ENCODE measurements at regions not wholly inside any gene's neighbourhood (a gene's known extent, or its start where the extent isn't known, plus 50 kb on each side); places are given as distances from the start of the nearest gene placed in this dataset.
"Not testable (repeated sequence)": the region's sequence is repeated elsewhere in the genome, so short reads cannot be mapped to it uniquely, and the experiment has no call there.

- Mint-ChIP-seq H3K4me3 (no peak overlapping the region), H3K9me3 (ENCODE audit: low read depth) (no peaks in the 10 kb centered on the region), H3K4me1 (ENCODE audit: low read depth) (no peaks in the 10 kb centered on the region), H3K36me3 (no peaks in the 10 kb centered on the region), H3K27ac (no peak overlapping the region), H3K27me3 (peaks cover 13% of the 10 kb centered on the region)
These were observed 102.8 kb upstream of the PHACTR1 start for GRCh38 chr6:12613811-12614210.

DNA sequence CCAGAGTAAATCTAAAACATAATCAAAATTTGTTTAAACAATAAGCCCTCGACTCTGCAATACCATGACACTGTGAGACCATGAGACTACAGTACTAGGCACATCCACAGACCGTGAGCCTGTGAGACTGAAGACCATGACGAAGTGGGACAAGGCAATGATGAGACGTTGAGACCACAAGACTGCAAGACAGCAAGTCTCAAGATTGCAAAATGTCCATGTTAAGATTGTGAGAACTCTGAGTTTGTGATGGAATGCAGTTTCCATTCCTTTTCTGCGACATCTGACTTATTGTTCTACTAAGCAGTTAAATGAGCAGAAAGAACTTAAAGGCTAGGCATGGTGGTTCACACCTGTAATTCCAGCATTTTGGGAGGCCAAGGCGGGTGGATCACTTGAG, 102.1 kb upstream of the PHACTR1 start:
- peaks cover 12% of the 10 kb centered on the region for H3K27me3 Mint-ChIP-seq

DNA sequence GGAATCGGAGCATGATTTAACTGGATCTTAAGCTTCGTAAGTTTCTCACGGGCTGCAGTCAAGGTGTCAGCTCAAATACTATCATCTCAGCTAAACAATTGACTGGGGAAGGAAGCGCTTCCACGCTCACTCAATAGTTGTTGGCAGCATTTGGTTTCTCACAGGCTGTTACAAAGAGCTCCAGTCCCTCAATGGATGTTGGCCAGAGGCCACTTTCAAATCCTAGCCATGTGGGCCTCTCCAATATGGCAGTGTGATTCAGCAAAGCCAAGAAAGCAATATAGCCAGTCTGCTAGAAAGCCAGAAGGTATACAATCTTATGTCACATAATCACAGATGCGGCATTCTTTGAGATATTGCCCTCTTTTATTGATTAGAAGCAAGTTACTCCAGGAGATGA, 98.3 kb upstream of the PHACTR1 start:
- Mint-ChIP-seq H3K27ac (no peak overlapping the region), H3K4me3 (no peak overlapping the region), H3K36me3 (no peaks in the 10 kb centered on the region), H3K27me3 (peaks cover 7% of the 10 kb centered on the region), H3K9me3 (ENCODE audit: low read depth) (no peaks in the 10 kb centered on the region), H3K4me1 (ENCODE audit: low read depth) (no peaks in the 10 kb centered on the region)

More for the DNA sequence above, 102.1 kb upstream of the PHACTR1 start:
- H3K27ac Mint-ChIP-seq, result no peak overlapping the region
- H3K36me3 Mint-ChIP-seq, result no peaks in the 10 kb centered on the region
- H3K4me1 Mint-ChIP-seq (ENCODE audit: low read depth), result no peaks in the 10 kb centered on the region
- no peaks in the 10 kb centered on the region for H3K9me3 Mint-ChIP-seq (ENCODE audit: low read depth)
- H3K4me3 Mint-ChIP-seq, result no peak overlapping the region

DNA sequence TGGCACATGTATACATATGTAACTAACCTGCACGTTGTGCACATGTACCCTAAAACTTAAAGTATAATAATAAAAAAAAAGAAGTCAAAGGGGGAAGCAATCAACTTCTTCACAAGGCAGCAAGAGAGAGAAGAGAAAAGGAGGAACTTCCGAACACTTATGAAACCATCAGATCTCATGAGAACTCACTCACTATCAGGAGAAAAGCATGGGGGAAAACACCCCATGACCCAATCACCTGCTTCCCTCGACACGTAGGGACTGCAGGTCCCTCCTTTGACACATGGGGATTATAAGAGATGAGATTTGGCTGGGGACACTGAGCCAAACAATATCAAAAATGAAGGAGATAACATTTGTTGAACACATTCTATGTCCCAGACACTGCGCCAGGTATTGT, 94.8 kb upstream of the PHACTR1 start:
- Mint-ChIP-seq H3K9me3 (ENCODE audit: low read depth) (no peaks in the 10 kb centered on the region), H3K4me3 (no peak overlapping the region), H3K4me1 (ENCODE audit: low read depth) (no peaks in the 10 kb centered on the region), H3K36me3 (no peaks in the 10 kb centered on the region), H3K27me3 (peaks cover 6% of the 10 kb centered on the region), H3K27ac (no peak overlapping the region)

GRCh38 chr6:12622566-12622965, 94.0 kb upstream of the PHACTR1 start:
- H3K36me3 Mint-ChIP-seq, result no peaks in the 10 kb centered on the region
- no peaks in the 10 kb centered on the region for H3K9me3 Mint-ChIP-seq (ENCODE audit: low read depth)
- H3K27ac Mint-ChIP-seq, result no peak overlapping the region
- no peak overlapping the region for H3K4me3 Mint-ChIP-seq
- H3K4me1 Mint-ChIP-seq (ENCODE audit: low read depth), result no peaks in the 10 kb centered on the region
- peaks cover 5% of the 10 kb centered on the region for H3K27me3 Mint-ChIP-seq

DNA sequence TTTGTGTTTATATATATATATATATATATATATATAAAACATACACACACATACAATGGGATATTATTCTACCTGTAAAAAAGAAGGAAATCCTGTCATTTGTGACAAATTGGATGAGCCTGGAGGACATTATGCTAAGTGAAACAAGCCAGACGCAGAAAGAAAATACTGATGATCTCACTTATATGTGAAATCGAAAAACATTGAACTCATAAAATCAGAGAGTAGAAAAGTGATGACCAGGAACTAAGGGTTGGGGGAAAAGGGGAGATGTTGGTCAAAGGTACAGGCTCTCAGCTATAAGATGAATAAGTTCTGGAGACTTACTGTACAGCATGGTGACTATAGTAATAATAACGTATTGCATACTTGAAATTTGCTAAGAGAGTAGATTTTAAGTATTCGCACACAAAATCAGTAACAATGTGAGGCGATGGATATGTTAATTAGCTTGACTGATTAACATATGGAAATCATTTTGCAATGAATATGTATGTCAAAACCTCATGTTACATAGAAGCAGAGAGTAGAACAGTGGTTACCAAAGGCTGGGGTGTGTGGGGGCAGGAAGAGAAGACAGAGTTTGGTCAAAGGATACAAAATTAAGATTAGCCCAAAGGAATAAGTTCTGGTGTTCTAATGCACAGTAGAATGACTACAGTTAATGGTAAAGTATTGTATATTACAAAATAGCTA, 92.3 kb upstream of the PHACTR1 start:
- H3K4me1 Mint-ChIP-seq (ENCODE audit: low read depth), result no peaks in the 10 kb centered on the region
- peaks cover 3% of the 10 kb centered on the region for H3K27me3 Mint-ChIP-seq
- H3K27ac Mint-ChIP-seq, result no peak overlapping the region
- H3K36me3 Mint-ChIP-seq, result no peaks in the 10 kb centered on the region
- no peak overlapping the region for H3K4me3 Mint-ChIP-seq
- no peaks in the 10 kb centered on the region for H3K9me3 Mint-ChIP-seq (ENCODE audit: low read depth)

DNA sequence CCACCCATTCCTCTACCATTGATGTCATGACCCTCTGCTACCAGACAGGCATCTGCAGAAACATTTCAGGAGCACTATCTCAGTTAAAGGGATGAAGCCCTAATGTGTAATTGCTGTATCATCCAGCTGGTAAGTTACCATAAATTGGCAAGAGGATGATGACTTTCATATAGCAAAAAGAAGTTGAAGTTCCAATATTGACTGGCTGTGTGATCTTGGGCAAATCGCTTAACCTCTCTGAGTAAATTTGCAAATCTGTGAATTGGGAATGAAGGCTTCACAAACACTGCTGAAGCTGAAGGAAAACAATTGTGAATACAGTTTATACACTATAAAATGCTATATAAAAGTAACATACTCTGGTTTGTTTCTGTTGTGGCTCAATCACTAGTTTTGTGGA, 89.5 kb upstream of the PHACTR1 start:
- no peaks in the 10 kb centered on the region for H3K4me1 Mint-ChIP-seq (ENCODE audit: low read depth)
- no peak overlapping the region for H3K4me3 Mint-ChIP-seq
- H3K9me3 Mint-ChIP-seq (ENCODE audit: low read depth), result no peaks in the 10 kb centered on the region
- H3K27me3 Mint-ChIP-seq, result peaks cover 3% of the 10 kb centered on the region
- no peaks in the 10 kb centered on the region for H3K36me3 Mint-ChIP-seq
- no peak overlapping the region for H3K27ac Mint-ChIP-seq

- no peaks in the 10 kb centered on the region for H3K9me3 Mint-ChIP-seq (ENCODE audit: low read depth)
- H3K27ac Mint-ChIP-seq, result no peak overlapping the region
- H3K4me1 Mint-ChIP-seq (ENCODE audit: low read depth), result no peaks in the 10 kb centered on the region
- H3K4me3 Mint-ChIP-seq, result no peak overlapping the region
- no peaks in the 10 kb centered on the region for H3K36me3 Mint-ChIP-seq
- H3K27me3 Mint-ChIP-seq, result peaks cover 5% of the 10 kb centered on the region
These were observed 88.2 kb upstream of the PHACTR1 start for GRCh38 chr6:12628327-12628726.

GRCh38 chr6:12633746-12634145, 82.8 kb upstream of the PHACTR1 start:
- not testable (repeated sequence) for H3K9me3 Mint-ChIP-seq (ENCODE audit: low read depth); H3K27ac Mint-ChIP-seq; H3K36me3 Mint-ChIP-seq; H3K4me1 Mint-ChIP-seq (ENCODE audit: low read depth); H3K4me3 Mint-ChIP-seq
- H3K27me3 Mint-ChIP-seq, result peaks cover 27% of the 10 kb centered on the region

GRCh38 chr6:12635375-12635774, 81.2 kb upstream of the PHACTR1 start:
- Mint-ChIP-seq H3K9me3 (ENCODE audit: low read depth) (peaks cover 10% of the 10 kb centered on the region), H3K27me3 (peaks cover 27% of the 10 kb centered on the region), H3K4me1 (ENCODE audit: low read depth) (peaks cover 3% of the 10 kb centered on the region), H3K4me3 (no peak overlapping the region), H3K36me3 (no peaks in the 10 kb centered on the region), H3K27ac (no peak overlapping the region)

- peaks cover 3% of the 10 kb centered on the region for H3K4me1 Mint-ChIP-seq (ENCODE audit: low read depth)
- peaks cover 14% of the 10 kb centered on the region for H3K9me3 Mint-ChIP-seq (ENCODE audit: low read depth)
- H3K27me3 Mint-ChIP-seq, result peaks cover 27% of the 10 kb centered on the region
- H3K4me3 Mint-ChIP-seq, result no peak overlapping the region
- no peak overlapping the region for H3K27ac Mint-ChIP-seq
- no peaks in the 10 kb centered on the region for H3K36me3 Mint-ChIP-seq
These were observed 80.8 kb upstream of the PHACTR1 start for GRCh38 chr6:12635813-12636212.

DNA sequence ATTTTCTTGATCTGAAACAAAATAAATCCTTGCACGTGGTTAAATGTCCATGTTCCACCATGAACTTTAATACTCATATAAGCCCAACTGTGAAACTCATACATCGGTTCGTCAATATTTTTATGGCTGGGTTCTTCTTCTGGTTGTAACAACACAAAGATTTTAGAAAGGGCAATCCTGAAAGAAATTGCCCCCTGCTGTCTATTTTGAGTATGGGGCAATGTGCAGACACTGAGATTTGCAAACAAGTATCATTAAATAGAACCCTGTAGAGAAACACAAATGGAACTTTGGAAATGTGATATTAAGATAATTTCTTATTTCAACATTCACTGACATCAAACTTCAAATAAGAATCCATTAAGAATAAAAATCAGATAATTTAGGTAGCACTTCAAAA, 80.2 kb upstream of the PHACTR1 start:
- H3K4me1 Mint-ChIP-seq (ENCODE audit: low read depth), result peaks cover 3% of the 10 kb centered on the region
- no peak overlapping the region for H3K27ac Mint-ChIP-seq
- H3K36me3 Mint-ChIP-seq, result no peaks in the 10 kb centered on the region
- H3K9me3 Mint-ChIP-seq (ENCODE audit: low read depth), result peaks cover 14% of the 10 kb centered on the region
- H3K27me3 Mint-ChIP-seq, result peaks cover 27% of the 10 kb centered on the region
- no peak overlapping the region for H3K4me3 Mint-ChIP-seq

DNA sequence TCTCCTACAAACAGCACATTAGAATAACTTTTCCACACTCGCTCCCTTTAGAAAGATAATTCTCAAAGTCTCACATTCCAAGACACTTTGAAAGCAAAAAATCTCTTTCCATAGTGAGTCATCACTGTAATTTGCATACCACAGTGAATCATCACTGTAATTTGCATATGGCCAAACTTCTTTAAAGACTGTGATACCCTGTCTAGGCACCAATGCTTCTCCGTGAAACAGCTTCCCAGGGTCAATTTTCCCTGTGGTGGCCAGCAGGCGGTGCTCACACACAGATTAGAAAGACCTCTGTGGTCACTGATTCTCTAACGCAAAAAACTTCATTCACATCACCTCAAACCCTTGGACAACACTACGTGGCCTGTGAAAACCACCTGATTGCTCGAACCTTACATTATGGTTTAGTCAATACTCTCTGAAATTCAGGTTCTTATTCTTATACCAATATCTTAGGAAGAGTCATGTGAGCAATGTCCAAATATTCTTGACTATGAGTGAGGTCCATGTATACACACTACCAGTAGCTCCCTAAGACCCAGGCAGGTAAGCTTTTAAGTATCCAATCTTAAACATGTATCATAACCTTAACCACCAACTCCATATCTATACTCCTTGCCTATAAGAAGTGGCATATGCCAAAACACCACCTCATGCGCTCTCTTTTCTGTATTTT, 78.5 kb upstream of the PHACTR1 start:
- peaks cover 14% of the 10 kb centered on the region for H3K9me3 Mint-ChIP-seq (ENCODE audit: low read depth)
- H3K27ac Mint-ChIP-seq, result no peak overlapping the region
- H3K4me3 Mint-ChIP-seq, result no peak overlapping the region
- no peaks in the 10 kb centered on the region for H3K36me3 Mint-ChIP-seq
- peaks cover 31% of the 10 kb centered on the region for H3K27me3 Mint-ChIP-seq
- peaks cover 3% of the 10 kb centered on the region for H3K4me1 Mint-ChIP-seq (ENCODE audit: low read depth)

GRCh38 chr6:12640438-12640837, 76.1 kb upstream of the PHACTR1 start:
- peaks cover 3% of the 10 kb centered on the region for H3K4me1 Mint-ChIP-seq (ENCODE audit: low read depth)
- H3K27ac Mint-ChIP-seq, result no peak overlapping the region
- H3K36me3 Mint-ChIP-seq, result no peaks in the 10 kb centered on the region
- H3K27me3 Mint-ChIP-seq, result peaks cover 18% of the 10 kb centered on the region
- peaks cover 7% of the 10 kb centered on the region for H3K9me3 Mint-ChIP-seq (ENCODE audit: low read depth)
- no peak overlapping the region for H3K4me3 Mint-ChIP-seq

DNA sequence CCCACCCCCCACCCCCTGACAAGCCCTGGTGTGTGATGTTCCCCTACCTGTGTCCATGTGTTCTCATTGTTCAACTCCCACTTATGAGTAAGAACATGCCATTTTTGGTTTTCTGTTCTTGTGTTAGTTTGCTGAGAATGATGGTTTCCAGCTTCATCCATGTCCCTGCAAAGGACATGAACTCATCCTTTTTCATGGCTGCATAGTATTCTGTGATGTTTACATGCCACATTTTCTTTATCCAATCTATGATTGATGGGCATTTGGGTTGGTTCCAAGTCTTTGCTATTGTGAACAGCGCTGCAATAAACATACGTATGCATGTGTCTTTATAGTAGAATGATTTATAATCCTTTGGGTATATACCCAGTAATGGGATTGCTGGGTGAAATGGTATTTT, 74.8 kb upstream of the PHACTR1 start:
- H3K36me3 Mint-ChIP-seq; H3K9me3 Mint-ChIP-seq (ENCODE audit: low read depth); H3K27ac Mint-ChIP-seq; H3K4me3 Mint-ChIP-seq; H3K4me1 Mint-ChIP-seq (ENCODE audit: low read depth): not testable (repeated sequence)
- peaks cover 12% of the 10 kb centered on the region for H3K27me3 Mint-ChIP-seq

GRCh38 chr6:12645941-12646340, 70.6 kb upstream of the PHACTR1 start:
- Mint-ChIP-seq H3K4me1 (ENCODE audit: low read depth) (no peaks in the 10 kb centered on the region), H3K36me3 (no peaks in the 10 kb centered on the region), H3K27me3 (peaks cover 5% of the 10 kb centered on the region), H3K27ac (no peak overlapping the region), H3K4me3 (no peak overlapping the region), H3K9me3 (ENCODE audit: low read depth) (no peaks in the 10 kb centered on the region)
